ENCODE measurements at regions not wholly inside any gene's neighbourhood (a gene's known extent, or its start where the extent isn't known, plus 50 kb on each side); places are given as distances from the start of the nearest gene placed in this dataset.

DNA sequence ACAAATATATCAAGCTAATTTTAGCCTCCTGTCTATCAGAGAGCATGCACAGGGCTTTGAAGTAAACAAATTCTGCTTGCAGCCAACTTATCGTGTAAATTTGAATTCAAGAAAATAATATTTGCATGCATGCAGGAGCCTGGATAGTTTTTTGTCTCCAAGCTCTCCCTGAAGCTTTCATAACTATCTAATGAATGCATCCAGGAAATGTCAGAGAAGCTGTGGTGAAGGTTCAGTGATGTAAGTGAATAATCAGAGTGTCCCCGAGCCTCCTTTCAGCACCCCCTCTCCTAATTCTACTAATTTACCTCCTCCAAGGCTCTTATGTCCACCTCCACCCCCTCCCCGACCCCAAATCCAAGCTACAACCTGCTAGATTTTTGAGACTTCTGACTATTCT, 172.0 kb upstream of the ZNF32 start:
- DNase-seq (ENCODE audit: low read depth, low spot score): no peak

GRCh38 chr10:43819464-43820230, 171.0 kb upstream of the ZNF32 start:
- DNase-seq (ENCODE audit: low read depth, low spot score): no peak

DNA sequence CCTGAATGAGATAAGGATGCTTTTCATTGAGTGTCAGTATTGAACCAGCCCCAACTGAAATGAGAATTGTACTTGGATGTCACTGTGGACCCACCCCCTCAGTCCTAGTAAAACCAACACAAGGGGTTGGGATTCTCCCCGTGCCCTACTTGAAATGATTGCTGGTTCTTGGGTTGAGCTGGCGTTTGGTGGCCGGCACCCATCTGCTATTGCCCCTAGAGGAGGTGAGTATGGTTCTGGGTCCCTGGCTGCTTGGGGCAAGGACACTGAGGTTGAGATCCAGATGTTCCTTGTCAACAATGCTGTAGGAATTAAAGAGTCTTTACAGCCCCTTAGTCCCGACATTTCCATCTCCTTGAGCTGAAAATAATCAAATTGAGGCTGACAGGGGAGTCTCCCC, 170.0 kb upstream of the ZNF32 start:
- DNase-seq (ENCODE audit: low read depth, low spot score): no peak

- no peak for DNase-seq (ENCODE audit: low read depth, low spot score)
Observed at GRCh38 chr10:43817368-43817767, 168.7 kb upstream of the ZNF32 start.

DNA sequence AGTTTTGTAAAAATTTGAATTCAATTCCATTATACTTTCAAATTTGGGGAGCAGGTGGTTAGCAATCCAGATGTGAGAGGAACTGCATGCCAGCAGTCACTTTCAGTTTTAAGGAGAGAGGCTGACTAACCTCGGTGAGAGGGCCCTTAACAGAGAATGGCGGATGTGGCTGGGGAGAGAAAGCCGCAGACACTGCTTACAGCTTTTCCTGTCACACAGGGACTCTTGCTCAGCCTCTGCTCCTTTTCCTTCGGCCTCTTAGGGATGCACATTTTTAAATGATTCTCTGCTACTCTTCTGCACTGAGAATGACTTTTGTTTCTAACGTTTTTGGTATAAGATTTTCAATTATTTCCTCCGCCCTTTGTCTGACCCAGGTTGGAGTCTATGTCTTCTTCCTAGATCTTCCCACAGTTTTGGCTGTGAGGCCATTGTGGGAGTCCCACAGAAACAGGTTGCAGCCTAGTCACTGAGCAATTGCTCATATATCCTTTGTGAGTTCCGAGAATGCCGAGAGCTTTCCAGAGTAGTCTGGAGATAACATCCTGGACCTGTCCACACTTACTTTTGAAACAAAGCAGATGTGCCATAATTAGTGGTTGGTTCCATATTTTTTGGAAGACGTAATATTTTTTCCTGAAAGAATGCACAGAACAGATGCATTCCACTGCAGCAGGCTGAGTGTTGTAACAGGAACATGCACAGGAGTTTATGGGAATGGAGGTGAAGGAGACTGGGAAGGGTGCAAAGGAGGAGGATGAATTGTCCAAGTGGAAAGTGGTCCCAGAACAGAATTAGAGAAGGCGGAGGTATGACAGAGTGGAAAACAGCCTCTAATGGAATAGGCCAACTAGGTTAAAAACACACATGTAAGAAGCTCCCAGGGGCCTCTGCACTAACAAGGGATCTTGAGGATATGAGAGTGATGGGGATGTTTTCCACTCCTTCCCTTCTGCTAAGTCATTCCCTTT, 168.0 kb upstream of the ZNF32 start:
- no peak for DNase-seq (ENCODE audit: low read depth, low spot score)

- DNase-seq (ENCODE audit: low read depth, low spot score): no peak
Observed at GRCh38 chr10:43815181-43815885, 166.7 kb upstream of the ZNF32 start.

DNA sequence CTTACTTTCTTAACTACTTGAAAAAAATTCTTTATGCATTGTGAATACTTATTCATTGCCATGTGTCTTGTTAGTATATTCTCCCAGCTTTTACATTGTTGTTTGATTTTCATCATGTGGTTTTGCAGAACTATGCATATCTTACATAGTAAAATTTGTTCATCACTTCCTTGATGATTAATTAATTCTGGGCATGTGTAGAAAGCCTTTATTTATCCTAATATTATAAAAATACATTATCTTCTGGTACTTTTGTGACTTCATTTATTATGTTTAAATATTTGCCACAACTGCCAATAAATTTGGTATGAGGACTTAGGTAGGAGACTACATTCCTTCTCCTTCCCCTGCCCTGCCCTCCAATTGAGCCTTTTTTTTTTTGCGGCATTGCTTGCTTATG, 166.0 kb upstream of the ZNF32 start:
- no peak for DNase-seq (ENCODE audit: low read depth, low spot score)

DNA sequence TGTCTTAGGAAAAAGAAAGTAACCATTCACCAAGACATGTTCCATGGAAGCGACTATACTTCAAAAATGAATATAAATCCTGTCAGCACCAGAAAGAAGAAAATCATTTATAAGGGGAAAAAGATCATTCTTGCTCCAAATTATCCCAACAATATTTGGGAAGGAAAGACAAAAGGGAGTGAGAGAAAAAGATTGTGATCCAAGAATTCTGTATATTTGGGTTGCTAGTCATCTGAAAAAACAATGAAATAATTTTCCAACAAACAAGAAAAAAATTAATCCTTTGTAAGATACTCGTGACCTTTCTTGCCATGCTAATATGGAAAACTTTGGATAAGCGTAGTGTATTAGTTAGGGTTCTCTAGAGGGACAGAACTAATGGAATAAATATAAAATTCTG, 163.2 kb upstream of the ZNF32 start:
- no peak for DNase-seq (ENCODE audit: low read depth, low spot score)

DNA sequence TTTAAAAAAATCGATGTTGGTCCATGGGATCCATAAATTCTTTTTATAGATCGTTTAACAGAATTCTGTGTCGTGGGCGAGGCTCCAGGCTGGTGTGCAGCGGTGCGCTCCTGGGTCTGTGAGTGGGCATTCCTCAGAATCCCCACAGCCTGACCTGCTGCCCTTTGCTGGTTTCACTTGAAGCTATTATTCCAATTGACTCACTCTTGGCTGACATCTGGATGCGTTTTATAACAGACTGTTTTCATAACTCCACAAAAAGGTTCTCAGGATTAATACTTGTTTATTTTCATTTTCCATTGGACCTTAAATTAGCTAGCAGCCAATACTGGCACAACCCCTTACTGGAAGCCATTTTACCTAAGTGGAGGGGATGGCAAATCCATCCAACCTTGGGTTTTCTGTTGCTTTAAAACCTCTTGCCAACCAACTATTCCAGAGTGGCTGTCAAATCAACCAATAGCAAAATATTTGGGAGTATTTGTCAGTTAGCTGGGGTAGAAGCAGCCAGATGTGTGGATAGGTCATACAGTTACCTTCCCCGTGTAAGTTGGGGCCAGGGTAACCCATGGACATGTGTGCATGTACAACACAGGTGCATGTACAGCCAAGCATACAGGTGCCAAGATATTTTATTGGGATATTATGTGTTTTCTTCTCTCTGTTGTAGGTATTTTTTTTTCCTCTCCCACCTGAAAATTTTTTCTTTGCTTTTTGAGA, 160.7 kb upstream of the ZNF32 start:
- peak; percentile 77 for DNase-seq (ENCODE audit: low read depth, low spot score)

DNA sequence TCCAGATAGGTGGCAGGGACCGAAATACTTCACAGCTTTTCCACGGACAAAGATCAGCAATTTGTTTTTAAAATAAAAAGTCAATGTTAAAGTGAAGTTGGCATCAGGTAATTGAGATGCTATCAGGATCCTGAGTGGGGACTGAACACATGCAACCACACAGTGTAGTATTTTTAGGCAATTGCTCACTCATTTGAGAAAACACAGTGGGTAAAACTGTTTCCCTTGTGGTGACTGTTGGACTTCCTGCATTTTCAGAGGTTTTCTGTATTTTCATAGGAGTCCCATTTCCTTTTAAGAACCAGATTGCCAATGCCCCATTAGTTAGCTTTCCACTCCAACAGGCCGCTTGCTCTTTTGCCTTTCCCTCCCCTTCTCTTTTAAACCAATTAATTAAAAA, 159.5 kb upstream of the ZNF32 start:
- DNase-seq (ENCODE audit: low read depth, low spot score): no peak

DNA sequence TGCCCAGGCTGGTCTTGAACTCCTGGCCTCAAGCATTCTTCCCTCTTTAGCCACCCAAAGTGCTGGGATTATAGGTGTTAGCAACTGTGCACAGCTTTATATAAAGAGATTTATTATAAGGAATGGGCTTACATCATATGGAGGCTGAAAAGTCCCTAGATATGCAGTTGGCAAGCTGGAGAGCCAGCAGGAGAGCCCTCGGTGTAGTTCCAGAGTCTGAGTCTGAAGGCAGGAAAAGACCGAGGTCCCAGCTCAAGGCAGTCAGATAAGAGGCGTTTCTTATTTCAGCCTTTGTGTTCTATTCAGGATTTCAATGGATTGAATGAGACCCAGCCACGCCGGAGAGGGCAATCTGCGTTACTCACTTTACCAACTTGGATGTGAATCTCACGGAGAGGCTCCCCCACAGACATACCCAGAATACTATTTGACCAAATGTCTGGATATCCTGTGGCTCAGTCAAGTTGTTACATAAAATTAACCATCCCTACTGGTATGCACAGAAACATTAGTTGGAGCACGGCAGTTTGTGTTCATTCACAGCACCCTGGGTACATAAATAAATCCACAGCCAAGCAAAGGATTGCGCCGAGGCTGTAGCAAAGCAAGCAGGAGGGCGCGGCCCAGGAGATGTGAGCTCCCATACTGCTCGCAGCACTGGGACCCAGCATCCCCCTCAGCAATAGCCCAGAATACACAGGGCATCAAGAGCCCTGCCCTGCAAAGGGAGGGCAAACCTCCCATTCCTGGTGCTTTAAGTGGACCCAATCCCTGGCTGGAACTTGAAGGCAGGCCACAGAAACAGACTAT, 158.4 kb upstream of the ZNF32 start:
- DNase-seq (ENCODE audit: low read depth, low spot score): no peak

- no peak for DNase-seq (ENCODE audit: low read depth, low spot score)
Observed at GRCh38 chr10:43803791-43804190, 155.1 kb upstream of the ZNF32 start.

DNA sequence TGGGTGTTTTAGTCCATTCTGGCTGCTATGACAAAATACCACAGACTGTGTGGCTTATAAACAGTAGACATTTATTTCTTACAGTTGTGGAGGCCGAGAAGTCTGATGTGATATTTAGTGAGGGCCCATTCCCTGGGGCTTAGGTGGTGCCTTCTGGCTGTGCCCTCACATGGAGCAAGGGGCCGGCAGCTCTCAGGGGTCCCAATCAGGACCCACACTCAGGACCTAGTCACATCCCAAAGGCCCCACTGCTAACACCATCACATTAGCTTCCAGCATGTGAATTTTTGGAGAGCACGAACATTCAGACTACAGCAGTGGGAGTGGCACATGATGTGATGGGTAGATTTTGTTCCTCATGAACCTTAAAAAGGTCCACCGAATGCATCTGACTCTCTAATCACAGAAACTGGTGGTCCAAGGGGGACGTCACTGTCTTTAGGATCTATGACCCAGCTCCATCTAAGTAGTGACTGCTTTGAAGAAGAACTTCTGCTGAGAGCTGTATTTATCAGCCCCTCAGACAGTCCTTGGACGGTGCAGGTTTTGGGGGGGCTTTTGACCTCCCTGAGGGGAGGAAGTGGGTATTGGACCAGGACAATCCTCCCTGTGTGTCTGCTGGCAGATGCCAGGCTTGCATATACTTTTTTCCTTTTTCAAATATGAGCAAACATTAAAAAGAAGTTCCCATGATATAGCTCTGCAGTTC, 154.5 kb upstream of the ZNF32 start:
- DNase-seq (ENCODE audit: low read depth, low spot score): no peak

- DNase-seq (ENCODE audit: low read depth, low spot score): no peak
Observed at GRCh38 chr10:43801626-43802025, 152.9 kb upstream of the ZNF32 start.

DNA sequence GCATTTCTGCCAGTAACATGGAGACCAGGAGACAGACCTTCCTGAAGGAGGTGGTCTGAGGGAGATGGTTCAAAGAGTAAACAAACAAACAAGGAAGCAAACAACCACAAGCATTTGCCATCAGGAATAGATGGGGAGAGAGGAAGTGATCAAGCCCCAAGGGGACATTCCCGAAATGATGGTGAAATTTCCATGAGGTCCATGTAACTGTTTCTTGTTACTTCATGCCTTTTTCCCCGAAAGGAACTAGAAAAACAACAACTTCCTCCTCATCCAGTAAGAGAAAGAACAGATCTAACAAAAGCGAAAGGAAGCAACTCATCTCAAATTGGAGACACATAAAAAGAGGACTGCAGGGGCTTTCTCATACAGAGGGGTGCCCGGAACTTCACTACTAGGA, 152.5 kb upstream of the ZNF32 start:
- DNase-seq (ENCODE audit: low read depth, low spot score): no peak

DNA sequence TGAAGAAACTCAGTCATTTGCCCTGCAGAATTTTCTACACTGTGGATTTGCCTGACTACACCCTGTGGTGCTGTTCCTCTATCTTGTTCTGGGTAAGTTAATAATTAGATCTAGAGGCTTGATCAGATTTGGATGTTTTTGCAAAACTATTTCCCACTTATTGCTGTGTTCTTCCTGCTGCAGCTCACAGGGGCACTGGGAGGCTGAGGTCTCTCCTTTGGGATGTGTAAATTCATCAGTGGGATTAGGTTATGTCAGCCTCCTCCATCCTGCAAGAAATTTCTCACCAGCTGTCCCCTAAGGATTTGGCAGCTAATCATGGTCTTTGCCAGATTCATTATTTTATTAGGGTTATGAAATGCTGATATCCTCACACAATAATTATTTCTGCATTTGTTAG, 148.1 kb upstream of the ZNF32 start:
- DNase-seq (ENCODE audit: low read depth, low spot score): no peak

- DNase-seq (ENCODE audit: low read depth, low spot score): no peak
Observed at GRCh38 chr10:43795639-43796038, 147.0 kb upstream of the ZNF32 start.

DNA sequence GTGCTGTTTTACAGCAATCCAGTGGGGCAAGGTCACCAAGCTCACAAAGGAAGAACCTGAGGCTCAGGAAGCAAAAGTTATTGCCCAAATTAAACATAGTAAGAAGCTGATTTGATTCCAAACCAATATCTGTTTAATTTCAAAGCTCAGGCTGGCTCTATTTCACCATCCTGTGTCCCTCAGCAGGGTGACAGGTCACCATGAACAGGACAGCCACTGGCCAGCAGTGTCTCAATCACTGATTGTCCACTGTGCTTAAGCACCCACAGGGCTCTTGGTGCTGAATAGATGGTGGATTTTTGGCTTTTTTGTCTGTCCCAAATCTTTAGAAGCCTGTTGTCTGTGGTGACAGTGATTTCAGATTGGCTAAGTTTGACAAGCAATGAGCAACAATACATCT, 146.4 kb upstream of the ZNF32 start:
- DNase-seq (ENCODE audit: low read depth, low spot score): no peak

DNA sequence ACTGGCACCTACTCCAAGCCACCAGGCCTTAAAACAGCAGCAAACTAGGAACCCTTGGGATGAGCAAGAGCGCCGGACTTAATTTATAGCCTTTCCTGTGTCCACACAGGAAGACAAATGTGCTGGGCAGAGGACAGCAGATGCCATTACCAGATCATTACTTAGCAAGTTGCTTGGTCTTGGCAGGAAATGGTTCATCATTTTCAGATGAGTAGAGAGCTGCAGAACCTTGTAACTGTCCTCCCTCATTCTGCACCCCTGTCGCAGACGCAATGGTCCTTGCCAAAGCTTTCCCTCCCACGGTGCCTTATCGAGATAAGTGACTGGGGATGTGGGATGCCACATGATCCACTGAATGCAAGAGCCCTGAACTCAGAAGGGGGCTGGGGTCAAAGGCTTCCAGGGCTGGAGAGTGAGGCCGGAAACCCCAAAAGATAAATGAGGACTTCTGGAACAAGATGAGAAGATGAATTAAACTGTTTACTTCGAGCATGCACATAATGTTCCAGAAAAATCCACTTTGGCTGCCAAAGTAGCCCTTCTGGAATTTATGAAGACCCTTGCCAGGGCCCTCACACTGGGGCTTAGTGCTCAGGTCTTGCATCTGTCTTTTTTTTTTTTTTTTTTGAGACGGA, 145.6 kb upstream of the ZNF32 start:
- no peak for DNase-seq (ENCODE audit: low read depth, low spot score)

DNA sequence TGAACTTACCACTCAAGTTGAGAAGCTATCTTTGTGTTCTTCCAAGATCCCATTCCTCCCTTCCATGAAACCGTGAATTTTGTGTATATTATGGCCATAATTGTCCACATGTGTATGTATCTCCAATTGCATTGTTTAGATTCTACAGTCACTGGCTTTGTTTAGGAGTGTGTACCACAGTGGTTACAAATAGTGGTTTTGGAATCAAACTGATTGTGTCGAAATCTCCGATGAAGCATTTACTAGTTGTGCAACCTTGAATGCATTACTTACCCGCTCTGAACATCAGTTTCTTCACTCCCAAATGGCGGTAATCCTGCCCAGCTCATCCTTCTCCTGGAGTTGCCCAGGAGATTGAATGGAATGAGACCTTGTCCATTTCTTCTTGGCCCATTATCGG, 145.0 kb upstream of the ZNF32 start:
- DNase-seq (ENCODE audit: low read depth, low spot score): no peak
